ENCODE measurements at regions not wholly inside any gene's neighbourhood (a gene's known extent, or its start where the extent isn't known, plus 50 kb on each side); places are given as distances from the start of the nearest gene placed in this dataset.

GRCh38 chr17:34769899-34770298, 190.5 kb downstream of the TMEM132E start:
- H3K36me3 Mint-ChIP-seq (ENCODE audit: low read depth, unreplicated experiment): no peaks in the 10 kb centered on the region
- TF ChIP-seq CTCF (IDR thresholded peaks at IDR 0.05; ENCODE audit: unreplicated experiment): no peak
- no peak for DNase-seq (ENCODE audit: low spot score)
- H3K4me3 Mint-ChIP-seq (ENCODE audit: unreplicated experiment): no peak overlapping the region
- peaks cover 6% of the 10 kb centered on the region for H3K4me1 Mint-ChIP-seq (ENCODE audit: unreplicated experiment)
- no peak overlapping the region for H3K27ac Mint-ChIP-seq (ENCODE audit: unreplicated experiment)
- no peaks in the 10 kb centered on the region for H3K9me3 Mint-ChIP-seq (ENCODE audit: unreplicated experiment)
- H3K27me3 Mint-ChIP-seq (ENCODE audit: unreplicated experiment): peaks cover 3% of the 10 kb centered on the region

GRCh38 chr17:34769049-34769448, 189.7 kb downstream of the TMEM132E start:
- peaks cover 3% of the 10 kb centered on the region for H3K27me3 Mint-ChIP-seq (ENCODE audit: unreplicated experiment)
- H3K9me3 Mint-ChIP-seq (ENCODE audit: unreplicated experiment): no peaks in the 10 kb centered on the region
- H3K4me1 Mint-ChIP-seq (ENCODE audit: unreplicated experiment): peaks cover 6% of the 10 kb centered on the region
- no peak overlapping the region for H3K27ac Mint-ChIP-seq (ENCODE audit: unreplicated experiment)
- no peak for TF ChIP-seq CTCF (IDR thresholded peaks at IDR 0.05; ENCODE audit: unreplicated experiment)
- H3K4me3 Mint-ChIP-seq (ENCODE audit: unreplicated experiment): no peak overlapping the region
- H3K36me3 Mint-ChIP-seq (ENCODE audit: low read depth, unreplicated experiment): no peaks in the 10 kb centered on the region
- no peak for DNase-seq (ENCODE audit: low spot score)

- Mint-ChIP-seq H3K36me3 (ENCODE audit: low read depth, unreplicated experiment) (no peaks in the 10 kb centered on the region), H3K27ac (ENCODE audit: unreplicated experiment) (no peak overlapping the region), H3K4me3 (ENCODE audit: unreplicated experiment) (no peak overlapping the region), H3K9me3 (ENCODE audit: unreplicated experiment) (no peaks in the 10 kb centered on the region), H3K27me3 (ENCODE audit: unreplicated experiment) (peaks cover 2% of the 10 kb centered on the region), H3K4me1 (ENCODE audit: unreplicated experiment) (no peaks in the 10 kb centered on the region)
- no peak for TF ChIP-seq CTCF (IDR thresholded peaks at IDR 0.05; ENCODE audit: unreplicated experiment)
- no peak for DNase-seq (ENCODE audit: low spot score)
These were observed 185.9 kb downstream of the TMEM132E start for GRCh38 chr17:34765291-34765690.

GRCh38 chr17:34764716-34765115, 185.3 kb downstream of the TMEM132E start:
- no peaks in the 10 kb centered on the region for H3K27me3 Mint-ChIP-seq (ENCODE audit: unreplicated experiment)
- H3K27ac Mint-ChIP-seq (ENCODE audit: unreplicated experiment): no peak overlapping the region

More at GRCh38 chr17:34764716-34765115, 185.3 kb downstream of the TMEM132E start:
- no peaks in the 10 kb centered on the region for H3K9me3 Mint-ChIP-seq (ENCODE audit: unreplicated experiment)
- DNase-seq (ENCODE audit: low spot score): no peak
- no peak for TF ChIP-seq CTCF (IDR thresholded peaks at IDR 0.05; ENCODE audit: unreplicated experiment)
- no peak overlapping the region for H3K4me3 Mint-ChIP-seq (ENCODE audit: unreplicated experiment)
- H3K4me1 Mint-ChIP-seq (ENCODE audit: unreplicated experiment): no peaks in the 10 kb centered on the region
- H3K36me3 Mint-ChIP-seq (ENCODE audit: low read depth, unreplicated experiment): no peaks in the 10 kb centered on the region

Data from endothelial cell (in vitro differentiated cells).